Thyroid gland (tissue), 4 donors: ENCODE measurements at regions not wholly inside any gene's neighbourhood (a gene's known extent, or its start where the extent isn't known, plus 50 kb on each side); places are given as distances from the start of the nearest gene placed in this dataset.

Source experiments
- CTCF ChIP-seq, 6 experiments: fragments of 200-600 bp in 3 of 6; fragments of 450-650 bp in 3 of 6; sonication (generic) in 3 of 6; IDR thresholded peaks; one replicate each; pipeline ENCODE4 v1.5.1; 2016 to 2019; ENCODE audit warnings: antibody characterized with exemption in 6 of 6, mild to moderate bottlenecking in 2 of 6, inconsistent platforms in 1 of 6, moderate library complexity in 1 of 6
- POLR2A ChIP-seq, 2 donors: fragments of 450-650 bp; IDR thresholded peaks; one replicate each; pipeline ENCODE4 v1.6.1; 2017; ENCODE audit warnings: antibody characterized with exemption in 2 of 2, mild to moderate bottlenecking in 2 of 2, moderate library complexity in 1 of 2

GRCh38 chr3:73828348-73828747 lies 203.6 kb upstream of the PDZRN3 start:
- no peak for TF ChIP-seq POLR2A (IDR thresholded peaks at IDR 0.05)
- TF ChIP-seq CTCF (IDR thresholded peaks at IDR 0.05) = no peak
